HG03097 (cell line): ENCODE measurements at regions not wholly inside any gene's neighbourhood (a gene's known extent, or its start where the extent isn't known, plus 50 kb on each side); places are given as distances from the start of the nearest gene placed in this dataset.

Experiments
- ATAC-seq: cut with Tn5 transposase; IDR thresholded peaks from one replicate; pipeline ENCODE4 v1.9.1; 2021; ENCODE audit not compliant: unreplicated experiment, low FRiP score

DNA sequence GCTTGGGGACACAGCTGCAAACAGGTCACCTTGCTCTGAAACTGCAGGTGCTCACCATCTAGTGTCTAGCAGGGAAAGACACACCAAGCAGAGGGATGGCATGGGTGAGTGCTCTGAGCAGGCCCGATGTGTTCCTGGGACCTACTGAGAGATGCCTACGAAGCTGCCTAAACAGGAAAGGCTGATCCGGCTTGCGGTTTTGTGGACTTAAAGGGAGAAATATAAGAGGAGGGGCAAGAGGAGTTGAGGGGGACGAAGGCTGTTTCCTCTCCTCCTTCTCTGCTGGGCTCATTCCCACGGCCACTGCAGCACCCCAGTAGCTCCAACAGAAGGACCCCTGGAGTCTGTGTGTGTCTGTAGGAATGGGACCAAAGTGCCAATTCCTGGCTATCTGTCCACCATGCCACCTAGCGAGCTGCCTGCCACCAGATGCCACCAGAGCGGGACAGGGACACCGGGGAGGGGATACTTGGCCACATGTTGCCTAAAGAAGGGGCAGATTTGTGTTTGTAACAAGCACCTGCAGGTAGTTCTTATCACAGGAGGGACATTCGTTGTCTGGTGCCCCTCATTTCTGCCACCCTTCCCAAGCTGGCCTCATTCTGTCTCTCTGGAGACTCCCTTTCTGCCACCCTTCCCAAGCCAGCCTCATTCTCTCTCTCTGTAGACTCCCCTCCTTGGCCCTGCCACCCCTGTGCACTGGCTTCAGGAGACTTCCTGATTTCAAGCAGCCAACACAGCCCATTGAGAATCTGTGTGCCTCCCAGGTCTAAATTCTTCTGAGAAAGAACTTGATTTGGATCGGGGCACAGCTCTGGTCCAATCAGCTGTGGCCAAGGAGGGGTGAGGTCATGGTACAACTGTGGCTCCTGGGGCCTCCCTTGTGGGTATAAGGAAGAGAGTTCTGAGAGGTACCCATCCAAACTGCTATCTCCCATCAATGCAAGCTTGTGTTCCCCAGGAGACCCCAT lies 221.8 kb downstream of the ANKRD60 start:
- no peak for ATAC-seq

DNA sequence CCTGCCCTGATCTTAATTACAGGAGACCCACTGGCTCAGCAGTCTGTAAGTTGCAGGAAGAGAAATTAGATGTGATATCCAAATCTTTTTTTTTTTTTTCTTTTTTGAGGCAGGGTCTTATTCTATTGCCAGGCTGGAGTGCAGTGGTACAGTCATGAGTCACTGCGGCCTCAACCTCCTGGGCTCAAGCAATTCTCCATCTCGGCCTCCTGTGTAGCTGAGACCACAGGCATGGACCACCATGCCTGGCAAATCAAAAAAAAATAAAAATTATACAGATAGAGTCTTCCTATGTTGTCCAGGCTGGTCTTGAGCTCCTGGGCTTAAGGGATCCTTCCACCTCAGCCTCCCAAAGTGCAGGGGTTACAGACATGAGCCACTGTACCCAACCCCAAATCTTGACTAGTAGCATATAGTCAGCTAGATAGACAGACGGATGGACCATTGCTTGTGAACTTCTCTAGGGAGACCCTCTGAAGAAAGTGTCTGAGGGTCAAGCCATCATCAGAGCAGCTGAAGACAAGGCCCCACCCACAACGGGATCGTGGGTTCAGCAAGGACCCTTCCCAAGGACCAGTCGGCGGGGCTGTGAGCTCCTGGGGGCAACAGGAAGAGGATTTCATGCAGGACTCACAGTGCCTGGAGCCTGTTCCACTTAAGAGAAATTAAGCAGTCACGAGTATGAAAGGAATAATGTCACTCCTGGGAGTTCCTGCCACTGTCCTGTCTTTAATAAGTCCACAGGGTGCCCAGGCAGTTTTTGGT lies 222.7 kb downstream of the ANKRD60 start:
- ATAC-seq: no peak

DNA sequence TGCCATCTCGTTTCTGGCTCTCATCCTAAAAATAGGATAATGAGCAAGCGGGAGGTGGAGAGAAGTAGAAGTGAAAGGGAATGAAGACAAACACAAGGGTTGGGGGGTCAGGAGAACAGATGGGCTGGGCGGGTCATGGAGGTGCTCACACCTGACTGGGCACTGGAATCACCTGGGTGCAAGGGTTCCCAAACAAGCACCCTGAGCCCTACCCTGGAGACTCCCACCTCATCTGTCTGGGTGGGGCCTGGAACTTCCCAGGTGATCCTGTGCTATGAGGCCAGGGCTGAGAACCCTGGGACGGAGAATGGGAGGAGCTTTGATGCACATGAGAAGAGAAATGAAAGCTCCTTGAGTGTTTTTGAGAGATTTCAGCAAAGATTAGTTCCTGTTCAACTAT lies 223.6 kb downstream of the ANKRD60 start:
- no peak for ATAC-seq

DNA sequence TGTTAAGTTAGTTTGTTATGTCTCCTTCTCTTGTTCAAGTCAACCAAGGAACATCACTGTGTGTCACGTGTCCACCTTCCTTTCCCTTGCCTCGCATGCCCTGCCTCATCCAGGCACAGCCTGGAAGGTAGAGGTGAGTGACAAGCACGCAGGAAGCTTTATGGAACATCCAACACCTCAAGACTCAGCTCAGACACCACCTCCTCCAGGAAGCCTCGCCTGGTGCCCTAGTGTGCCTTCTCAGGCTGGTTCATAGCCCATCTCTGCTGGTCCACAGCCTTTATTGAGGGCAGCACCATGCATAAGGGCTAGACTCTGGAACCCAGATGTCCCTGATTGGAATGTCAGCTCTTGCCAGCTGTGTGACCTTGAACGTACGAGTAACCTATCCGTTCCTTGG lies 224.3 kb downstream of the ANKRD60 start:
- ATAC-seq: no peak

DNA sequence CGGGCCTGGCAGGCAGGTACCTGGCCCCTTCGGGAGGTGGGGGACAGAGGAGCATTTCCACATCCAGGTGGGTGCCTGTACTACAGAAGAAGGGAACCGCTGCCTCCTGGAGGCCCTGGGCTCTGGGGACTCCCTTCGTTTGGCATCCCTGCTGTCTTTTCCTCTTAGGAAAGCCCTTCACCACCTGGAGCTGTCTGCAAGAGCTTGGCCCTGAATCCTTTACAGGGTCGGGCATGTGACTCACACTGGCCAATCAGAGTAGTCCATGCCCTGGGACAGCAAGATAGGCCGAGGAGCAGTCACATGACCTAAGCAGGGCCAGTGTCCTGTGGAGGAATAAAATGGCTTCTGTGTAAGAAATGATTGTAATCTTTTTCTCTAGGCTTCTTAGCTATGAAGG lies 224.9 kb downstream of the ANKRD60 start:
- no peak for ATAC-seq

DNA sequence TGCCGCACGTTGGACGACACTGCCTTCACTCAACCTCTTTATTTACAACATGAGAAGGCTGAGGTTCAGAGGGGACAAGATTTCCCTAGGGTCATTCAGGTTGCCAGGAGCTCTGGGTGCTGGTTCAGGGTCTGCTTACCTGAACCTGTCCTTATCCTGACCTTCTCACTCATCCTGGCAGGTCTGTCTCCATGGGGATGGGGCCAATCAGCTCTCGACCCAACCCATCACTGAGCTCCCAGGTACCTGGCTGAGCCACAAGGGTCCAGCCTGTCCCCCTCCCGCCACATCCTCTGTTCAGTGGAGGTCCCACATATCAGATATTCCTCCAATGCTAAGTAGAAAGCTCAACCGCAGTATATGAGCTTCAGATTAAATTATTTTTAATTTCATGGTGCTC lies 225.6 kb downstream of the ANKRD60 start:
- ATAC-seq: no peak

DNA sequence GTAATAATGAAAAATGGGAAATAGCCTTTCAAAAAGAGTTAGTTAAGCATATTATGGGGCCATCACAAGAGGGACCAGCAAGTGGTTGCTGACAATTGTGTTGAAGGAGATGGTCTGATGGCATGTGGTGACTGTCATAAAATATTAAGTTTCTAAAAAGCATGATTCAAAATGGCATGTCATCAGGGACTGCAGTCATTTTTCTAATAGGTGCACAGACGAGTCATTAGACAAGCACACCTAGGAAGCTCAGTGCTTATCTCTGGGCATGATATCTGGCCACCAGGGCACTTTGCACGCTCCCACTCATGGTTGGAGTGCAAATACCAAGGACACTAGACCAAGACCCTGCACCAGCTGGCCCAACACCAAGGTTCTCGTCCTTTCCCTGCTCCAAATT lies 226.5 kb downstream of the ANKRD60 start:
- ATAC-seq: no peak

DNA sequence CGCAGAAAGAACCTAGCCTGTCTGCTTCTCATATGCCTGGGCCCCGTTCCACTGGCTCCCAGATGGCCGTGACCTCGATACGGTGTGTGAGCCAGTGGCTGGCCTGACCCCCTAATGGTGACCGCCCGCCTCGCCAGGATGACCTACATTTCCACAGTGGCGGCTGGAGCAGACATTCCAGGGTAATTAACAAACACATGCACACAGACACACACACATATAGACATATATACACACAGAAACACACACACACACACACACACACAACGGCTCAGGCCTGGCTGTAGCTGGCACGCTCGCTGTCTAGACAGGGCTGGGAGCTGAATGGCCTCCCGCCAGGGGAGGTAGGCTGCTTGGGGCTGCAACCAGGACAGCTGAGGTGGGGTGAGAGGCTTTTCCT lies 227.1 kb downstream of the ANKRD60 start:
- ATAC-seq: no peak

DNA sequence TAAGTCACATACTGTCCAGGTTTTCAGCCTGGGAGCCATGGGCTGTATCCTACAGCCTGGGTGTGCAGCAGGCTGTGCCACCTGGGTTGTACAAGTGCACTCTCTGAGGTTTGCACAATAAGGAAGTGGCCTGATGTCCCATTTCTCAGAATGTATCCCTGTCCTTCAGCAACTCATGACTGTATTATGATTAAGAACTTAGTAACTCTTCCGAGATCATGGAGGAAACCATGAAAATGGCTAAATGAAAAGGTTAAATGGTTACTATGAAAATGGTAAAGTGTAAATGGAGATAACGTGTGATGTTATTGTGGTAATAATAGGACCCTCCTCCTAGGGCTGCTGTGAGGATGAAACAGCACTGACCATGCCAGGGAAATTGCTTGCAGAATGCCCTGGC lies 227.6 kb downstream of the ANKRD60 start:
- no peak for ATAC-seq

DNA sequence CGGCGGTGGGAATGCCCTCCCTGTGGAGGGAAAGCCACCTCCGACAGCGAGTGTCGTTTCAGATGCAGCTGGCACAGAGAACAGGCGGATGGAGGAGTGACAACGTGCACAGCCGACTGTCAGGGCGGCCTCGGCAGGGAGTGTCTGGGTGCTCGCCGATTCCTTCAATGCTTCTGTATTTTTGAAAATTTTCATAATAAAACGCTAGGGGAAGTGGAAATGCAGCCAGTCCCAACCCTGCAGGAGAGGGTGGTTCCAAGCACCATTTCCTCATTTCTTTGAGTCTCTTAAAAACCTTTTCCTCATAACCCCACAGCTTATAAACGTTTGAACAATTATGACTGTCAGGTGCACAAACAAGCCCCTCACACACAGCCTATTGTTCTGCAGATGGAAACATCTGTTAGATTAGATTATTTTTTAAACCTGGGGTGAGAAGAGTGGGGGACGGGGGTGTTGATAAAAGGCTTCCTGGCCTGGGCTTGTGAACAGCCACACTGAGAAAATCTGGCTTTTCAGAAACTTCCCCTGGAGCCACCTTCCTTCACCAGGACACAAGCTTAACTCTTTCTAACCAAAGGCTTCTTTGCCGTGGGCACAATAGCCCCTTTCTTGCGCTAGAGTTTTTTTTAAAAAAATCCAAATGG lies 228.9 kb downstream of the ANKRD60 start:
- ATAC-seq: no peak

DNA sequence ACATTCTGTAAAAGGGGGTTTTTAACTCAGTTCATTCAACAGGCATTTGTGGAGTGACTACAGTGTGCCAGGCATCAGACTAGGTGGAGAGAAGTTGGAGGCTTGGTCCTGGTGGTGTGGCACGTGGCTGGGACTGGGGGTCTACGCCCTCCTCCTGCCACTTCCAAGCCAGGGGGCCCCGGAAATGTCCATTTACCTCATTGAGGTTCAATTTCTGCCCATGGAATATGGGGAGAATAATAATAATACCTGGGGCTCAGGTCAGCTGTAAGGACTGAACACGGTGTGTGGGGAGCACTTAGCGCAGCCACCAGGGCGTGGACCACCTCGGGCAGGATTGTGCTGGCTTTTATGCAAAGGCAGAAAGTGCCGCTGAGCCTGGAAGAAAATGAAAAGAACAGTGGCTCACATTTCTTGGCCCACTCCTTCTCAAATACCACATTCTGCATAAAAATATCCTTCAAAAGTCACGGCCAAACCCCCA lies 229.4 kb downstream of the ANKRD60 start:
- no peak for ATAC-seq

DNA sequence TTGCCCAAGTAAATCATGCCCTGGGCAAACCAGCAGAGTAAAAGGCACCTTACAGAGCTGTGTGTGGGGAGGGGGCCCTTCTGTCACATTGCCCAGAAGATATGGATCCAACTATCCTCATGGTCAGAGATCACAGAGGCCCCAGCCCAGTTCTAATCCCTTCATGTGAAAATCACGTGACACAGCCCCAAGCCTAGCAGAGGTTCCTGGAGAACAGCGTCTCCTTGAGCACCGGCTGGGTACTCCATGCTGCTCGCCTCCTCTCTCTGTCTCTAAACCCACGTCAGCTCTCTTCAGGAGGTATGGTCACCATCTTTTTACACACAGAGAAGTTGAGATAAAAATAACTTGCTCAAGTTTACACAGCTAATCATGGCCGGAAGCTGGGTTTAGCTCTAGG lies 230.2 kb downstream of the ANKRD60 start:
- no peak for ATAC-seq

DNA sequence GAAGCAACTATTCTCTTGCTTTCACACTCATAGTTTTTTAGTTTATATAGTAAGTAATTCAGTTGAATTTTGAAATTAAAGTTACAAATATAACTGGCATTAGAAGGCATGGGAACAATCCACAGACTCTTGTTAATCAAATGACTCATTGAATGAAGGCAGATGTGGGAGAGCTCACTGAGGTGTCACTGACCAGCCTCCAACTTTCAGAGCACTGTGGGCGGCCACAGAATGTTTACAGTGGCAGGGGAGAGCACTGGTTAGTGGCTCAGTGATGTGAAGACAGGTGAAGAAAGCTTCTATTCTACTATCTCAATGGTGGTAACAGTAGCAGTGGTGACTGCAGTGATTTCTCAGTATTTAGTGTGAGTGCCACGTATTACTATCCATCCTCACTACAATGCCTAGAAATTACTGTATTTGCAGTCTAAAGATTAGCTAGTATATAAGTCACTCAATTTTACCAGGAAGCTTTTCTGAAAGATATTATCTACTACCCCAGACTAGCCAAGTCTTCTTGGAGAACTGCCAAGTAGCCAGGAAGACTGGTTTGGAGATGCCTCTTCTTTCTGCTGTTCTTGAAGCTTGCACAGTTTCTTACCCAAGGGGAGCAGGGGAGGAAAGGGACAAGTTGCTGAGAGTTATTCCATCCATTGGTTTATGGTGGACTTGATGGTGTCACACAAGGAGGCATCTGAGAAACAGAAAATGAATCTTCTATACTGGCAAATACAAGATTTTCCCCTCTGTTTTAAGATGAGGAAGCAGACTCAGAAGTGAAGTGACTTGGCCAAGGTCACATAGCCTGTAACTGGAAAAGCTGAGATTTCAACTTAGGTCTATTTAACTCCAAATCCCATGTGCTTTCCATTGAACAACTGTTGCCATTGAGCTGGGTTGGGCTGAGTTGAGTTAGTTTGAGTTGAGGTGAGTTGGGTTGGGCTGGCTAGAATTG lies 231.2 kb downstream of the ANKRD60 start:
- no peak for ATAC-seq

DNA sequence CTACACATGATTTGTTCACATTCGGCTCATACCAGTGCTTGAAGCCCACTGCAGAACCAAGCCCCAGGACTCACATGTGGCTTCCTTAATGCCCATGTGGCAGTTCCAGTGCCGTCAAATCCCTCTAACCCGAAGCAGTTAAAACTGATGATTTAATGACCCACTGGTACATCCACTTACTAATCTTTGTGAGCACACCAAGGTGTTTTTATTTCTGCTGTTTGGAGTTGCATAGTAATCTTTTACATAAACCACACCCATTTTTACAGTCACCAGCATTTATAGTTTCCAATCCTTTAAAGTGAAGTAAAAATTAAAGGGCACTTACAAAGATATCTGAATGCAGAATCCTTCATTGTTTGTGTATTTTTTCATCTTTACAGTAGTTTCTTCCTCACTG lies 232.0 kb downstream of the ANKRD60 start:
- ATAC-seq: no peak

DNA sequence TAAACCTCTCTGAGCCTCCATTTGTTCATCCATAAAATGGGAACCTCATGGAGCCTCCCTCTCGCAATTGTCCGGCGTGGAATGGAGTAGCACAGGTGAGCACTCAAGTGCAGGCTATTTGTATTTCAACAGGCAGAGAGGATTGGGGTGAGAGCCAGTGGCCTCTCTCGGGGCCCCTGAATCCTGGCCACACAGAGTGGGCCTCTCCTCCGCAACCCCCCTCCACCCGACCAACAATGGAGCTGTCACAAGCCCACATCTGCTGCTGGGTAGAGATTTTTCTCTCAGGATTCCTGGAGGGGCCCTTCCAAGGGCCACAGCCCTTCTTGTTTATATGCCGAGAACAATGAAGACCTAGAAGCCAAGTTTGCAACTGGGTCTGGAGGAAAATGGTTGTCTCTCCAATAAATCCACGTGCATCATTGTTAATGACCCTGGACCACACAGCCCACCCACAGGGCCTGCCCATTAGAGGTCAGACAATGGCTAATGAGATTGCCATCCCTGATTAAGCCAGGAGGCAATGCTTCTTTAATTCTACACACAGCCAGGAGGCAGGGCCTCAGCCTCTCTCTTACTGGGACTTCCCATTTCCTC lies 233.0 kb downstream of the ANKRD60 start:
- ATAC-seq: no peak

DNA sequence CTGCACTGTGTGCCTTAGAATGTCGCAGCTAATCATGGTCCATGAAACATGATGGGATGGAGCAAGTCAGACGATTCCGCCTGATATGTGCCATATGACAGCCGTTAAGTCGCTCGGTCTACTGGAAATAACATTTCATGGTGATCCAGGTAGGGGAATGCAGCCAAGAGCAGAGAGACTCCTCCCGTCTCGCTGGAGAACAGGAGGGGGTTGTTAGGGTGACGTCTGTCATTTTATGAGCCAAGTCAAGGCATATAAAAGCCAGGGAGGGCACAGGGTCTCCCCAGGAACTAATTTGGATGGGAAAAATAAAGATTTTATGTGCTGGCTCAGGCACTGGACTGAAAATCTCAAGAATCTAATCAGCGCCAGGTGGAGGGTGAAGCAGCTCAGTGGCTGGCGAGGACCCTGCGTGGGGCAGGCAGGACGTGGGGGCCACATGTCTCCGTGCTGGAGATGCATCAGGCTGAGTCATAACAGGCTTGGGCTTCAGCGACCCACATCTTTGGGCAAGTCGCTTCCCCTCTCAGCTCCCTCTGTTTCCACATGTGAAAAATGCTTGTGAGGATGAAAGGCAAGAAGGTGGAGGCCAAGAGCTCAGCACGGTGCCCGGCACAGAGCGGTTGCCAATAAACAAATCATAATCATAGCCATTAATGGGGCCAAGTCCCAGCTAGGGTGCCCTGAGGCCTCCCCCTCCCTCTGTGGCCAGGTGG lies 234.6 kb downstream of the ANKRD60 start:
- ATAC-seq: no peak

DNA sequence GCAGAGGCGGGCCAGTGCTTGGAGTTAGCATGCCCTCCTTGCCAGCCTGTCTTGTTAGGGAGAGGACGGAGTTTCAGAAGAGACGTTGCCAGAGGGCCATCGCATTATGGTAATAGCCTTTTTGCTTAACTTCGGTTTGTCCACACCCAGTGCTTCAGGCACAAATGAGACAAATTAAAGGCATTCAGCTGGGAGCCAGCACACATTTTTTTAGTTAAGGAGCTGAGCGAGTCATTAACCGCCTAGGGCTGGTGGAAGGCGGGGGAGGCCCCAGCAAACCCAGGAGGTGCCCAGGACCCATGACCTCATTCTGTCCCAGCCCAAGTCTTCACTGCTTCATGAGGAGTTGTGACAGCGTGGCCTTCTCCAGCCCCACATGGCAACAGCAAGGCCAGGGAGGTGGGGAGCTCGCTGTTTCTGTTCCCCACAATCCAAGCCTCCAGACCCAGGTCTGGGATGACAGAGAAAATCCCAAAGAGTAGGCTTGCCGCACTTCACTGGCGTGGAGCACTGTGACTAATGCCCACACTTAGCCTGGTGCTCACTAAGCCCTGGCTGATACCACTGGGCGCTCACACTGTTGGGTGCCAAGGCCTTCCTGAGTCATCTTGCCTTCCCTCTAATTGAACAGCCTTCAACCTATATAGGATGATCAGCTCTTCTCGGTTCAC lies 237.1 kb downstream of the ANKRD60 start:
- ATAC-seq: no peak

DNA sequence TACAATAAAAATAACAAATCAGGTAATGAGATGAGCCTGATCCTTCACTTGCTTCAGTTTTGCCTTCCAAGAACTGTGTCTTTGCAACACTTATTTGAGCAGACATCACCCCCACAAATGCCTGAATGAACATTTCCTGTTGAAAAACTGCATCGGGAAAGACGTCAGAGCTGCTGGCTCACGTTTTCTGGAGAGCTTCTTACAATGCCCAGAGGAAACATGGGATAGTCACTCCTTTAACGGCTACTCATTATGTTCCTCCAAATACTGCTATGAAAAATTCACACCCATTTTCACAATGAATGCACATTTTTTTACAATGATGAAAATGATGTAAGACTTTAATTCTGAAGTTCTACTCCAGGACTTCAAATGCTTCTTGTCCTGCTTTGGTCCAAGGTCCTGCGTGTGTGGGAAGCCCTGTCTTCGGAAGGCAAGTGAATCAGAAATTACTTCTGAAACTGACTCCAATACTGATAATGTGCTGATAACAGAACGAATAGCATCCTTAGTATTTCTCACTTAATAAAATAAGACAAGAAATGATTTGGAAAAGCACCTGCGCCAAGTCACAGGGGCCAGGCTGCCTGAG lies 238.0 kb downstream of the ANKRD60 start:
- no peak for ATAC-seq
